Inflammatory macrophage (primary cell): ENCODE measurements at regions not wholly inside any gene's neighbourhood (a gene's known extent, or its start where the extent isn't known, plus 50 kb on each side); places are given as distances from the start of the nearest gene placed in this dataset.
"Not testable (repeated sequence)": the region's sequence is repeated elsewhere in the genome, so short reads cannot be mapped to it uniquely, and the experiment has no call there.

Source experiments
- DNase-seq, 2 donors: peaks; one replicate each; pipeline ENCODE4 v3.0.0-alpha.2; 2020 to 2022

DNA sequence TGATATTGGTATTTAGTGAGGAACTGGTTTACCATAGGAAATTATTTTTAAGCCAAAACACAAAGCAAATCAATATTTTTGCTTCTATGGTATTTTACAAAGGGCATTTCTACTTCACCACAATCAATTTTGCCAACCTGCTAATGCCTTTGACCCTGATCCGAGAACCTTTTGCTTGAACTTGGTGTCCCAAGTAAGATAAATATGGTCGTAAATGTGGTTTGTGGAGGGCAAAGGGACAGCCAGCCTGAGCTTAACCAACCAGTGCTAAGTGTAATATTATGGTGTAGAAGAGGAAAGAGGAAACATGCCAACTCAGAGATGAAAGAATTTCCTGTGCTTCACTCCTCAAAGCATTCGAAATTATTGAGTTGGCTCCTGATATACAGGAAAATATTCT lies 148.4 kb downstream of the C3orf38 start:
- no peak for DNase-seq

DNA sequence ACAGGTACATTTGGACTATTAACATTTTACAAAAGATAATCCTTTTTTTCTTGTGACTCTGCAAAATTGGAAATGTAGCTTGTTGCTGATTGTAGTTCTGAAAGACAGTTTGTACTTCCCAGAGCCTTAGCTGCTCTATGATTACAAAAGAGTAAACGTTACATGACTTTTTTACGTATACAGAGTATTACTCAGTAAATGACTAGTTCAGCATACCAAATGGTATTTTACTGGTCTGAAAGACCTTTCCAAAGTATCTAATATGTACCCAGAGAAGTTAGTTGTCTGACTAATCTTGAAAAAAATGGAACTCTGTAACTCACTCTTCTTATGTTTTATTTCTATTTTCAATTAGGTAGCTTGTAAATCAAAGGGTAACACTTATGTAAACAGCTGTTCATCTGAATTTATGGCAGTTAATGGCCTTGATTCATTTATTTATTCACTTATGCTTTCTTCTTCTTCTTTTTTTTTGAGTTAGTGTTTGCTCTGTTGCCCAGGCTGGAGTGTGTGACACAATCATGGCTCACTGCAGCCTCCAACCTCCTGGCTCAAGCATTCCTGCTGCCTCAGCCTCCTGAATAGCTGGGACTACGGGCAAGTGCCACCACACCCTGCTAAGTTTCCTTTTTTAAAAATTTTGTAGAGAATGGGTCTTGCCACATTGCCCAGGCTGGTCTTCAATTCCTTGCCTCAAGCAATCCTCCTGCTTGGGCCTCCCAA lies 151.7 kb downstream of the C3orf38 start:
- DNase-seq: no peak

DNA sequence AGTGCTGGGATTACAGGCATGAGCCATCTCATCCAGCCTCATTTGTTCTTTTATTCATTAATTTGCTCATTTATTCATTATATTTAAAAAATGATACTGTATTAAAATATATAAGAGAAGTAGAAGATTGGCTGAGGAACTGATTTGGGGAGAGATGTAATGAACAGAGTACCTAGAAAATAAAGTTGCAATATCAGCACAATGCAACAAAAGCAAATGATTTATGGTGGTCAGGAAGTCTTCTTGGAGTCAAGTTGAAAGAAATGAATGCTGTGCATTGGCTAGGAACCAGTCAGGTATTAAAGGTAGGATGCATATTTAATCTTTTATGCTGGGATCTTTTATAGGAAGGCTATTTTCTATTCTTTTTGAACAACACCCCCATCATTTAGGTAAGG lies 152.2 kb downstream of the C3orf38 start:
- DNase-seq: no peak

DNA sequence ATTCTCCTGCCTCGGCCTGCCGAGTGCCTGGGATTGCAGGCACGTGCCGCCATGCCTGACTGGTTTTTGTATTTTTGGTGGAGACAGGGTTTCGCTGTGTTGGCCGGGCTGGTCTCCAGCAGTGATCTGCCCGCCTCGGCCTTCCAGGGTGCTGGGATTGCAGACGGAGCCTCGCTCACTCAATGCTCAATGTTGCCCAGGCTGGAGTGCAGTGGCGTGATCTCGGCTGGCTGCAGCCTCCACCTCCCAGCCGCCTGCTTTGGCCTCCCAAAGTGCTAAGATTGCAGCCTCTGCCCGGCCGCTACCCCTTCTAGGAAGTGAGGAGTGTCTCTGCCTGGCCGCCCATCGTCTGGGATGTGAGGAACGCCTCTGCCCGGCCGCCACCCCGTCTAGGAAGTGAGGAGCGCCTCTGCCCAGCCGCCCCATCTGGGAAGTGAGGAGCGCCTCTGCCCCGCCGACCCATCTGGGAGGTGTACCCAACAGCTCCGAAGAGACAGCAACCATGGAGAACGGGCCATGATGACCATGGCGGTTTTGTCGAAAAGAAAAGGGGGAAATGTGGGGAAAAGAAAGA lies 153.7 kb downstream of the C3orf38 start:
- DNase-seq: not testable (repeated sequence)

DNA sequence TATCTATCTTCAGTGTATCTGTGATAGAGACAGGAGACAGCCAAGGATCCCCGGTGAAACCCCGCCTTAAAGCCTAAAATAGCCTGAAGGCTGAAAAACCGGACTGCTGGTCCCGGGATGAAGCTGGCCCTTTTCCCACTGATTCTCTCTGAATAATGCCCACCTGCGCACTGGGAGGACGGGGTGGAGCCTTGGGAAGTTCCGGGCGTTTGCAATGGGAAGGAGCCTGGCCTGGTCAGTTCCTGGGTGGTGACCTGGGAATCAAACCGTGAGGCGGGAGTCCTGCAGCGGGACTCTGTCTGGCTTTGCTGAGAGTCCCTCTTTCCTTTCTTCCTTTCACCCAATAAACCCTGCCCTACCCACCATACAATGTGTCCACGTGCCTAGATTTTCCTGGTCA lies 157.9 kb downstream of the C3orf38 start:
- no peak for DNase-seq

DNA sequence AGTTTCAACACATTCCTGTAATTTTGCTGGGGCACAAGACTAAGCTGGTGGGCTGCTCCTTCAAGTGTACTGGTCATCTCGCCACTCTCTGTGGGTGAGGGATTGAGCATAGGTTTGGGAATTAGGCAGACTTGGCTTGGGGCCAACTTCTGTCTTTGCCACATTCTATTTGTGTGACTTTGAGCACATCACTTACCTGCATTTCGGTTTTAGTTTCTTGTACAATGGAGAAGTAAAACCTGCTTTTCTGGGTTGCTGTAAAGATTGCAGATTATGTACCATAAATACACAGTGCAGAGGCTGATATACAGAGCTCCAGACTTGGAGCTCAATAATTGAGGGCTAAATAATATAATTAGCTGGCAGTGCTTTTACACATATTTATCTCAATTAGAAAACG lies 162.1 kb downstream of the C3orf38 start:
- no peak for DNase-seq

DNA sequence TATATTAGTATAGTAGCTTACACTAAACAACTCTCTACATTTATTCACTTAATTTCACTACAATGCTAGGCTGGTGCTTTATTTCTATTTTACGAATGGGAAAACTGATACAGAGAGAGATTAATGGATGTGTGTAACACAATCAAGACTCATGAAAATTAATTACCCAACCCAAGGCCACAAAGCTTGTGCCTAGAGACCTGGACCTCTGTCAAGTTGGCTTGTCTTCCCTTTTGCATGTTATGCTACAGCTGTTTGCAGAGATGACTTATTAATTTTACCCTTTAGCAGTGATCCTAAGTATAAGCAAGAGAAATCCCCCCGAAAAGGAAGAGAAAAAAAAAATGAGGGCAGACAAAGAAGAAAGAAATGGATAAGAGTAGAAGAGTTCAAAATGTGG lies 162.5 kb downstream of the C3orf38 start:
- no peak for DNase-seq

DNA sequence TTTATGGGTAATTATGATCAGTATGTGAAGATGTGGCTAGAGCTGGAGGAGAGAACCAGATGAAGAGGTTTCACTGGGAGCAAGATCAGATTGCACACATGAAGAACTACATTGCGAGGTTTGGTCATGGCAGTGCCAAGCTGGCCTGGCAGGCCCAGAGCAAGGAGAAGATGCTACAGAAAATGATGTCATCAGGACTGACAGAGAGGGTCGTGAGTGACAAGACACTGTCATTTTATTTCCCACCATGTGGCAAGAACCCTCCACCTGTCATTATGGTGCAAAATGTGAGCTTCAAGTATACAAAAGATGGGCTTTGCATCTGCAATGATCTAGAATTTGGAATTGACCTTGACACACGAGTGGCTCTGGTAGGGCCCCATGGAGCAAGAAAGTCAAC lies 168.3 kb downstream of the C3orf38 start:
- no peak for DNase-seq

DNA sequence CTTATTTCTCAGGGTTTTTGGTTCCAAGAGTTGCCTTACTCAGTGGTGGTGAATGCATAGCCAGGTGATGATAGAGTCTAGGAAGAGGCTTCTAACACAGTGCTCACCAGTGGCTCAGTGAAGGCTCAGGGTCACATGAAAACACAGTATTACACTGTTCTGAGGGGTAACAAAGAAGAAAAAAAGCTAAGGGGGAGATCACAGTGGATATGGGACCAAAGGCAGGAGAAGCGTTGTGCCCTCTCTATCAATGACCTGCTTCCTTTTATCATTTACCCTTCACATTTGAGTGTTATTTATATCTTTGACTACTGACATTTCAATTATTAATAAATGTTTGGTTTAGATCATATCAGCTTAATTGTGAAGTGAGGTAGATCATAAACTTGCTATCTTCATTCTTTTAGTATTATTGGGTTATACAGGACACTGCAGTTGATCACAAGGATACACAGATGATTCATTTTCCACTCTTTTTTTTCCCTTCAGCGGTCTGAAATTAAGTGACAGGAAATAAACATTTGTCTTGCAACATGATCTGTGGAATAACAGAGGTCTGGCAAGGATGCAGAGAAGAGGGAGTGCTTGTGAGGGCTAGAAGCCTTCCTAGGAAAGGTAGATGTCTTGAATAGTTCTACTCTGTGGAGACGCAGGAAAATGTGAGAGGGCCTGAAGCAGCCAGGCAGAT lies 171.7 kb downstream of the C3orf38 start:
- DNase-seq: no peak

DNA sequence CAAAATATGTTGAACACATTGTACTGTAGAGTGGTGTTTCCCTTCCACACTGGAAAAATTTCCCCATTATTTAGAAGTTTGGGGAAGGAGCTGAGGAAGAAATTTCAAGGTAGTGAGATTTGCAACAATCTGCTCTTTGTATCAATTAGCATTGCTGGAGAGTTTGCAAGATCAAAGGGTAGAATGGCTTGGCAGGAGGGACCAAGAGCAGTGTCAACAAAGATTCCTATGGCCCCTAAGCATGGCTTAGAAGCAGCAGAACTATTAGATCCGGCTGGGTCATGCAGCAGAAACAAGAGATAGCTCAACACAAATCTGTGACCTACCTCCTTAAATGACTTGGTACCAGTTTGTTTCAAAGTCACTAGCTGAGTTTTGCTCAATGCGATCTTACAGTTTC lies 175.0 kb downstream of the C3orf38 start:
- DNase-seq: no peak

DNA sequence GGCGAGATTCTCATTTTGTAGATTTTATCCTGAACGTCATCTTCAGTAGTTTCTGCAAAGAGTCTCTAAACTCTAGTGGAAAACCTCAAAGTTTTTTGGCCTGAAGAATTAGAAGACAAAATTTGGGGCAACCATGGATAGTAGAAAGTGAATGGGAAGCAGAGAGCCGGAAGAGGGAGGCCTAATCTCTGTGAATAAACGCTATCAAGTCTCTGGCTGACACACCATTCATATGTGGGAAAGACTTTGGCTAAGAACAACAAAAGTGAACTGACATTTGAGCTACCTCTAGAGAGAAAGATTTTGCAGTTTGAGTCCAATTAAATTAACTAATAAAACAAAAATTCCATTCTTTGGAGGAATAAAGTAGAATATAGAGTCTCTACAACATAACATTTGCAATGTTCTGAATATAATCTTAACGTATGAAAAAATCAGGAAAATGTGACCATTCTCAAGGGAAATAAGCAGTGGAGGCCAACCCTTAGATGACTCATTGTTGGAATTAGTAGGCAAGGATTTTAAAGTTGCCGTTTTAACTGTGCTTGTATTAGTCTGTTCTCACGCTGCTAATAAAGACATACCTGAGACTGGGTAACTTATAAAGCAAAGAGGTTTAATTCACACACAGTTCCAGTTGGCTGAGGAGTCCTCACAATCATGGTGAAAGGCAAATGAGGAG lies 184.6 kb downstream of the C3orf38 start:
- no peak for DNase-seq

DNA sequence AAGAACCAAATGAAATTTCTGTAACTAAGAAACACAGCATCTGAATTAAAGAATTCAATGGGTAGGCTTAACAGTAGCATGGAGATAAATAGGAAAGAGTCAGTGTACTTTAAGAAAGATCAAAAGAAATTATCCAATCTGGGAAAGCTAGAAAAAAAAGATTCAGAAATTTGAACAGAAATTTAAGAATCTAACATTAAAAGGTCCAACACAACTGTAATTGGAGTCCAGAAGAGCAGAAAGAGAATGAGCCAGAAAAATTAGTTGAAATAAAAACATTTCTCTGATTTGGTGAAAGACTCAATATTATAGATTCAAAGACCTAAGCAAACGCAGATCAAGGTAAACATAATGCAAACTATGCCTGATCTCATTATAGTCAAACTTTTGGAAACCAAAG lies 187.1 kb downstream of the C3orf38 start:
- DNase-seq: no peak

DNA sequence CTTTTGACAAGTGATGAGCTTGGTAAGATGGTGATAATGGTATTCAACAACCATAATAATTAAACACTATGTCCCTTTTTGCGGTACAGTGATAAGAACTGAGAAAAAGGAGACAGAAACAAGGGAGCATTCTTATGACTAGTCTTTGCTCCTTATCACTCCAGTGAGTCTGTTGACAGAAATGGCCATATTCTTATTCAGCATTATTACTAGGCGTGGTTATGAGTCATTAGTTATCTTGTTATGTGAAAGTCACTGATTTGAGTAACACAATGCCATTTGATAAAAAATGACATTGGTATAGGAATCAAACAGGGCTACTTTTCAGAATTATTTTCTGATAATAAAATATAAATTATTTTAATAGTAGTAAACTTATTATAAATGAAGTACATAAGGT lies 193.5 kb downstream of the C3orf38 start:
- DNase-seq: no peak

DNA sequence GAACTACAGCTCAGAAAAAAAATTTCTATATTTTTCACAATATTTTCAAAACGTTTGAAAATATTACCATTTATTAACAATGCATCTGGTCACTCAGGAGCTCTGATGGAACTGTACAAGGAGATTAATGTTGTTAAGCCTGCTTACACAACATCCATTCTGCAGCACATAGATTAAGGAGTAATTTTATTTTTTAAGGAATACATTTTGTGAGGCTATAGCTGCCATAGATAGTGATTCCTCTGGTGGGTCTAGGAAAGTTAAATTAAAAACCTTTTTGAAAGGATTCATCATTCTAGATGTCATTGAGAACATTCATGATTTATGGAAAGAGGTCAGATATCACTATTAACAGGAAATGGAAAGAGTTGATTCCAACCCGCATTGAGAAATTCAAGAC lies 196.9 kb downstream of the C3orf38 start:
- no peak for DNase-seq

DNA sequence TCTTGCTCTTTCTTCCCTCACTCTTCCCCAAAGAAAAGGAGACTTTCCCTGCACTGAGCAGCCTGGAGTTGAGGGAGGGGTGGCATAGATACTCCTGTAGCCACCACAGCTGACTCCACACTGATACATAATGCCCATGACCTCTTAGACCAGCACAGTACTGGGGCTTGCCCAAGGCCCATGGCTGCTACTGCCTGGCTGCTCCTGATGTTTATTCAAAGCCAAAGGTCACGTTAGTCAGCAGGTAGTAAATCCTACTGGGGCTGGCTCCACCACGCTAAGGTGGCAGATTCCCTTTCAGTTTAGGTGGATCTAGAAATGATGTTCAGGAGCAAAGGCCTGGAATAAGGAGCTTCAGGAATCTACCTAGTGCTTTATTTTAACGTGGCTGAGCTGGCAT lies 212.7 kb downstream of the C3orf38 start:
- DNase-seq: no peak

DNA sequence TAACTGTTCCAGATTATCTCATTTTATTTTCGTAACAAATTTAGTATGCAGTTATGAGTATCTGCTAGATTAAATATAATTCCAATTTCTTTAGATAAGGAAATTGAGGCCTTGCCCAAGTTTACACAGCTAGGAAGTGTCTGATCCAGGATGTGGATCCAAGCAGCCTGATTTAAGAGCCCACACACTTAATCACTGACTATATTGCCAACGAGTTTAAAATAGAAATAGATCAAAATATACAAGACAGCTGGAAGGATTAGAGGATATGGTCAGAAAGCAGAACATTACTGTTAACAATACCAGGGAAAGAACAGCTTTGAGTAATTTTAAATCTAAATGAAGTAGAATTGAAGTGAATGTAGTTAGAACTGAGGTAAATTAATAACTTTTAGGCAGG lies 215.2 kb downstream of the C3orf38 start:
- no peak for DNase-seq

DNA sequence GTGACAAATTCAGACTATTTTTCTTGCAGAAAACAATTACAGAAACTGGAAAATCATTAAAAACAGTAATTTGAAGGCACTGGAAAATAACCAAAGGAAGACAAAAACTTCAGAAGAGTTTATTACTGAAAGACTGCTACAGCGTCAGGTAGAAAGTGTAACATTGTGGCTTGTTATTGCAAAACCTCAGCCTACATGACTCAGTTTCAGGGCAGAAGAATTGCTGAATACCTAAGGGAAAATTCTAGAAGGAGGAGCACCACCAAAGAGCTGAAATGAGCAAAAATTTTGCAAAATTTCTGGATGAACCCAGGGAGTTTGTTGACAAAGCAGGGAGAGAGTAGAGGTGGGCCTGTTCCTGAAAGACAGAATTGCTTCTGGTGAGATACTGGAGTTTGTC lies 219.6 kb downstream of the C3orf38 start:
- DNase-seq: no peak

DNA sequence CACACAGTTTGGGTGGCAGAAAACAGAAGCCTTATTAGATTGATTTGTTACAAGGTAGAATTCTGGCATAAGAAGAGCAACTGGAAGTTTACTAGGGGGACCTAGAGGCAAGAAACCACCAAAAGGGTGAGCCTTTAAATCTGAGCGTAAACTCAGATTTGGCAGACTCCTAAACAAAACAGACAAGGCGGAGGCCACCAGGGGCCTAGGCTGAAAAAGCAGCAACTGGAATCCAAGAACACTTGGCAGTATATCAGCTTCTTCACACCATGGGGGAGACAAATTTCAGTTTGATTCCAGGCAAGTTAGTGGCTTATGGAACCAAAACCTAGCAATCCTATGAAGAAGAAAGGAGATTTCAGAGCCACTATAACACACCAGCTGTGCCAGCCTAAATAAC lies 220.0 kb downstream of the C3orf38 start:
- no peak for DNase-seq

DNA sequence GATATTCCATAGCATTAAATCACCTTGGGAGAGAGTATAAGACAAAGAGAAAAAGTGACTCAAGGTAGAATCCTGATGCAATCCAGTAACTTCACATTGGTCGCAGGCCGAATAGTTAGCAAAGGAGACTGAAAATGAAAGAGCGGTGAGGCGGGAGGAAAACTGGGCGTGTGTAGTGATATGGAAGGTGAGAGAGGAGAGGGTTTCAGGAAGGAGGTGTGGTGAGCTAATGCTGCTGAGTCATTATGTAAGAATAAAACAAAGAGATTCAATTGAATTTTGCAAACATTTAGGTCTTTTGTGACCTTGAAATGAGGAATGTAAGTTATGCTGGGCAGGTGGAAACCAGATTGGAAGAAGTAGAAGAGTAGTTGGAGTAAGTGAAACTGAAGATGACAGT lies 235.3 kb downstream of the C3orf38 start:
- no peak for DNase-seq

DNA sequence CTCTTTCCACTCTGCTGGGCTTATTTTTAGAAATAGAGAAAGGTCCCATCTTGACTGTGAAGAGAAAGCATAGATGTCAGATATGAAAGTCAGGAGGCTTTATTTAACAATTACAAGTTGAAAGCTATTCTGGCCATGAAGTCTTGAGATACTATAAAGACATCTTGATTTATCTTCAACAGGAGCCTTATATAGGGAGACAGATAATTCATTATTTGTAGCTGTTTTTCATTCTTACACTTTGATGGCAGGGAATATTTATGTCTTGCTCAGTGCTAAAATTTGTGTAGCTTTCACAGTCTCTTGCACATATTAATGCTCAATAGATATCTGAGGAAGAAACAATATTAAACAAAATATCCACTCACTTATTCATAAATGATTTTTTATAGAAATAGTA lies 248.8 kb downstream of the C3orf38 start:
- DNase-seq: no peak

DNA sequence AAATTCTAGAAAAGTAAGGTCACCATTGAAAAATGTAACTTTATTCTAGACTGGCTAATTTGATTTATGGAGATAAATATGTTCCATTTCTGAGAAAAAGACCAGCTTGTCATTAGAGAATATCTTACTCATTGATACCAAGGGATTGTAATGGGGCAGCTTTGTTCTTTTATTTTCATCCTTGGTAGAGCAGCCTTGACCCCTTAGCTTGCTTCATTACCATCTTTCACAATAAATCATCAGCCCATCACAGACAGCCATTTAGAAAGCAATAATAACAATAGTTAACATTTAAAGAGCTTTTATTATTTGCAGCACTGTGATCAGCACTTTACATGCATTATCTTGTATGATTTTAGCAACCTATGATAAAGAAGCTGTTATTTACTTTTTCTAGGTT lies 253.6 kb downstream of the C3orf38 start:
- no peak for DNase-seq

DNA sequence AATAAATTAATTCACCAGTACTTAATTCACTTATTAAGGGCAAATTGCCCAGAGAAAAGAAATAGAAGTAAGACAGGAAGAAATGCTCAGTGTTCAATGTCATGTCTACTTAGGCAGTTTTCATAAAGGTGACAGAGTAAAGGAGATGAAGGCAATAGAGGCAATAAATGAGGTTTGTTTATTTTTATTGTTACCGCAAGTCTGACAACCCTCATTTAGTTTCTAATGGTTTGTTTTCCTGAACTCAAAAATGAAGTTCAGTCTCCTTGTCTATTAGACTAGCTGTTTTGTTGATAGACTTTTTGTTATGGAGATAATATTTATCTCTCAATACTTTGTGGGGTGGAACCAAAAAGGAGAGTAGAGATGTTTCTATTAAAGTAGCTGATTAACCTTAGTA lies 258.3 kb downstream of the C3orf38 start:
- DNase-seq: no peak

DNA sequence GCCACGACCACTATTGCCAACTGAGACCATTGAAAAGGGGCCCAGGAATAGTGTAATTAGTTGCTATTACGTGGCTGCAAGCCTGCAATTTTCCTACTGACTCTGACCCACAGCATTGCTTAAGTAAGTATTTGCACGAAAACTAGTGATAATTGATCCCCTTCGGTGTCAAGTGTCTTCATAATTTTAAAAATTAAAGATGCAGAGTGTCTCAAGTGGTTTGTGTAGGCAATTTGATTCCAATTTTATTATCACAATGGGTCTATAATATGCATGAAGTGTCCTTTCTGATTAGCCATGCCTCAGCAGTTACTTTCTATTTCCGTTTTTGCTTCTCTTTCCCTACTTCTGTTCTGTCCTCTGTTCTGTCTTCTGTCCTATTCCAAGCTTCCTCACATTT lies 259.2 kb downstream of the C3orf38 start:
- DNase-seq: no peak

DNA sequence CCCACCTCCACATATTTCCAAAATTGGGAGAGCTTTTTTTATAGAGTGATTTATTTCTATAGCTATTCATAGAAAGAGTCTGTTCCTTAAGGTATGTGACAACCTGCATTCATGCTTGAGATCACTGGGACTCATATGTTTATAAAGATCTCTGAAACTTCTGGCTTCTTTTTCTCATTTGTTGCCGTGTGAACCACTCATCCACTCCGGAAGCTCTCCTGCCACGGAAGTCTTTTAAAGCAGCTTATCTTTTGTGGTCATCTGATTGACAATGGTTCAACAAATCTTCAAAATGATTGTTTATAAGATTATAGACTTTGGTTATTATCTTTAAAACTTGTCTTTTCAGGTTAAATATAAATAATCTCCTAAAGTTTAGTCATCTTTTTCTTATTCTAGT lies 260.5 kb downstream of the C3orf38 start:
- DNase-seq: no peak
